ENCODE measurements at regions not wholly inside any gene's neighbourhood (a gene's known extent, or its start where the extent isn't known, plus 50 kb on each side); places are given as distances from the start of the nearest gene placed in this dataset.
"Not testable (repeated sequence)": the region's sequence is repeated elsewhere in the genome, so short reads cannot be mapped to it uniquely, and the experiment has no call there.

GRCh38 chr6:82100763-82101162 is 146.8 kb downstream of the IBTK start:
- DNase-seq; H3K4me1 ChIP-seq (ENCODE audit: control extremely low read depth in 1 of 4, control insufficient read depth in 4 of 4, insufficient read depth in 4 of 4, low read length in 3 of 4); H3K27ac ChIP-seq (ENCODE audit: insufficient read depth in 1 of 2, low read depth in 1 of 2, low read length in 2 of 2, poor library complexity in 1 of 2, severe bottlenecking in 2 of 2); H3K36me3 ChIP-seq (ENCODE audit: control insufficient read depth in 4 of 4, insufficient read depth in 4 of 4, low read length in 3 of 4); POLR2A ChIA-PET; CTCF ChIA-PET; H3K4me3 ChIP-seq (ENCODE audit: control insufficient read depth in 1 of 7, extremely low read depth in 1 of 7, insufficient read depth in 4 of 7, low read depth in 2 of 7, low read length in 6 of 7); H3K9me3 ChIP-seq (ENCODE audit: control extremely low read depth in 1 of 5, control insufficient read depth in 4 of 5, insufficient read depth in 2 of 5, low read depth in 1 of 5, low read length in 4 of 5); H3K27me3 ChIP-seq (replicated peaks in 2 of 5; ENCODE audit: control insufficient read depth in 4 of 5, insufficient read depth in 5 of 5, low read length in 4 of 5): not testable (repeated sequence)
- no CpG with 5 or more reads among the region's 1 CpG for WGBS (ENCODE audit: insufficient coverage)

DNA sequence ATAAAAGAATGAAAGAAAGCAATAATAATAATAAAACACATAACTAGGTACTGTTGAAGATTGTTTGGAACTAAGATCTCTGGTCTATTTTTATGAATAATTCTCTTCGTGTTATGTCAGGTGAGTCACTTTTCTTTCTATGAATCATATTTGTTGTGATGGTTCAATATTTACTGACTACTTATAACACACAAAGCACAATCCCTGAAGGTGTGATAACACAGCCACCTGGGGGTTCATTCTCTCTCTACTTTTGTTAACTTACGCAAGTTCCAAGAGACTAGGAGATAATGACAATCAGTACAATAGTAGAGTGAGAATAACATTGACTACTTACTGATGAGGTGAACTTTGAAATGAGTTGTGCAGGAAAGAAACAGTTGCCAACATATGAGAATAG is 149.9 kb downstream of the IBTK start:
- CTCF ChIA-PET: no interaction called here
- Histone ChIP-seq H3K27me3 (replicated peaks in 2 of 5; ENCODE audit: control insufficient read depth in 4 of 5, insufficient read depth in 5 of 5, low read length in 4 of 5) (no peaks in the 10 kb centered on the region), H3K4me1 (ENCODE audit: control extremely low read depth in 1 of 4, control insufficient read depth in 4 of 4, insufficient read depth in 4 of 4, low read length in 3 of 4) (peaks cover 0 to 2% (median 0%) of the 10 kb centered on the region in 4 experiments), H3K27ac (ENCODE audit: insufficient read depth in 1 of 2, low read depth in 1 of 2, low read length in 2 of 2, poor library complexity in 1 of 2, severe bottlenecking in 2 of 2) (no peak overlapping the region), H3K4me3 (ENCODE audit: control insufficient read depth in 1 of 7, extremely low read depth in 1 of 7, insufficient read depth in 4 of 7, low read depth in 2 of 7, low read length in 6 of 7) (no peak overlapping the region), H3K36me3 (ENCODE audit: control insufficient read depth in 4 of 4, insufficient read depth in 4 of 4, low read length in 3 of 4) (no peaks in the 10 kb centered on the region), H3K9me3 (ENCODE audit: control extremely low read depth in 1 of 5, control insufficient read depth in 4 of 5, insufficient read depth in 2 of 5, low read depth in 1 of 5, low read length in 4 of 5) (no peaks in the 10 kb centered on the region)
- 100% methylated on average over 1 of the region's 2 CpGs for WGBS (ENCODE audit: insufficient coverage)
- no peak for DNase-seq
- POLR2A ChIA-PET: no interaction called here

GRCh38 chr6:82095091-82095490 is 152.5 kb downstream of the IBTK start:
- DNase-seq: peak in 1 of 3 donors; percentile 7
- Histone ChIP-seq H3K27ac (ENCODE audit: insufficient read depth in 1 of 2, low read depth in 1 of 2, low read length in 2 of 2, poor library complexity in 1 of 2, severe bottlenecking in 2 of 2) (no peak overlapping the region), H3K9me3 (ENCODE audit: control extremely low read depth in 1 of 5, control insufficient read depth in 4 of 5, insufficient read depth in 2 of 5, low read depth in 1 of 5, low read length in 4 of 5) (no peaks in the 10 kb centered on the region), H3K27me3 (replicated peaks in 2 of 5; ENCODE audit: control insufficient read depth in 4 of 5, insufficient read depth in 5 of 5, low read length in 4 of 5) (no peaks in the 10 kb centered on the region), H3K4me3 (ENCODE audit: control insufficient read depth in 1 of 7, extremely low read depth in 1 of 7, insufficient read depth in 4 of 7, low read depth in 2 of 7, low read length in 6 of 7) (no peak overlapping the region), H3K4me1 (ENCODE audit: control extremely low read depth in 1 of 4, control insufficient read depth in 4 of 4, insufficient read depth in 4 of 4, low read length in 3 of 4) (peaks cover 0 to 2% (median 0%) of the 10 kb centered on the region in 4 experiments), H3K36me3 (ENCODE audit: control insufficient read depth in 4 of 4, insufficient read depth in 4 of 4, low read length in 3 of 4) (no peaks in the 10 kb centered on the region)
- ChIA-PET CTCF (no interaction called here), POLR2A (no interaction called here)
- WGBS (ENCODE audit: insufficient coverage): 38% methylated on average over 1 of the region's 5 CpGs

DNA sequence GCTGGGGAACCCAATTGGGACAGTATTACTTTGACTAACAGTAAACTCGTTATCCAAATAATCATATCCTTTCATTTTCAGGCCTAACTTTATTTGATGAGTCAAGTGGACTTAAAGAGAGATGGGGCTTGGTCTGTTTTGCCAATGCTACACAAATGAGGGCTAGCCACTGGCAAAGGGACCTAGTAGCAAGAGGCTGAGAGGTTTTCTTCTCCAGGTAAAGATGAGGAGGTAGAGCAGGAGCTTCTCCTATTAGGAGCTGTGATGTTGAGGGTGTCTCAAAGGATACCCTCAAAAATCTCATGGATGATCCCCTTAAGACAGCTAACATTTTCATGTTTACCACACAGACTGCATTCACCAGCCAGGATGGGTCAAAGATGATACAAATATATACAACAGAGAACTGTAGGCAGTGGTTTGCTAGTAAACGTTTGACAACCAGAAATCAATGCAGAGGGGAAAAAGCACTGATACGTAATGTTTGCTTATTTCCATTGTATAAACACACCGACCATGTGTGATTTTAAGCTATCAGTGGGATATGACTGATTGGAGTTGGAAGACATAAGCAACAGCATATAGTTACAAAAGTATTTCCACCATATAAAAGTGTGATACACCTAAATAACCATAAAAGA is 153.3 kb downstream of the IBTK start:
- Histone ChIP-seq H3K27me3 (replicated peaks in 2 of 5; ENCODE audit: control insufficient read depth in 4 of 5, insufficient read depth in 5 of 5, low read length in 4 of 5) (no peaks in the 10 kb centered on the region), H3K27ac (ENCODE audit: insufficient read depth in 1 of 2, low read depth in 1 of 2, low read length in 2 of 2, poor library complexity in 1 of 2, severe bottlenecking in 2 of 2) (no peak overlapping the region), H3K9me3 (ENCODE audit: control extremely low read depth in 1 of 5, control insufficient read depth in 4 of 5, insufficient read depth in 2 of 5, low read depth in 1 of 5, low read length in 4 of 5) (no peaks in the 10 kb centered on the region), H3K4me3 (ENCODE audit: control insufficient read depth in 1 of 7, extremely low read depth in 1 of 7, insufficient read depth in 4 of 7, low read depth in 2 of 7, low read length in 6 of 7) (no peak overlapping the region), H3K36me3 (ENCODE audit: control insufficient read depth in 4 of 4, insufficient read depth in 4 of 4, low read length in 3 of 4) (no peaks in the 10 kb centered on the region), H3K4me1 (ENCODE audit: control extremely low read depth in 1 of 4, control insufficient read depth in 4 of 4, insufficient read depth in 4 of 4, low read length in 3 of 4) (peaks cover 0 to 2% (median 0%) of the 10 kb centered on the region in 4 experiments)
- no peak for DNase-seq
- CTCF ChIA-PET: no interaction called here
- POLR2A ChIA-PET: no interaction called here
- WGBS (ENCODE audit: insufficient coverage): no CpG with 5 or more reads among the region's 4 CpGs

- no peaks in the 10 kb centered on the region for H3K9me3 ChIP-seq (ENCODE audit: control extremely low read depth in 1 of 5, control insufficient read depth in 4 of 5, insufficient read depth in 2 of 5, low read depth in 1 of 5, low read length in 4 of 5)
- H3K27ac ChIP-seq (ENCODE audit: insufficient read depth in 1 of 2, low read depth in 1 of 2, low read length in 2 of 2, poor library complexity in 1 of 2, severe bottlenecking in 2 of 2): no peak overlapping the region
- CTCF ChIA-PET: no interaction called here
- no peaks in the 10 kb centered on the region for H3K27me3 ChIP-seq (replicated peaks in 2 of 5; ENCODE audit: control insufficient read depth in 4 of 5, insufficient read depth in 5 of 5, low read length in 4 of 5)
- whole genome bisulfite sequencing (ENCODE audit: insufficient coverage): 94% methylated on average over 2 of the region's 4 CpGs
- no peak overlapping the region for H3K4me3 ChIP-seq (ENCODE audit: control insufficient read depth in 1 of 7, extremely low read depth in 1 of 7, insufficient read depth in 4 of 7, low read depth in 2 of 7, low read length in 6 of 7)
- H3K4me1 ChIP-seq (ENCODE audit: control extremely low read depth in 1 of 4, control insufficient read depth in 4 of 4, insufficient read depth in 4 of 4, low read length in 3 of 4): no peaks in the 10 kb centered on the region
- POLR2A ChIA-PET: no interaction called here
- DNase-seq: no peak
- H3K36me3 ChIP-seq (ENCODE audit: control insufficient read depth in 4 of 4, insufficient read depth in 4 of 4, low read length in 3 of 4): no peaks in the 10 kb centered on the region
Measured at GRCh38 chr6:82088978-82089771, 158.4 kb downstream of the IBTK start.

DNA sequence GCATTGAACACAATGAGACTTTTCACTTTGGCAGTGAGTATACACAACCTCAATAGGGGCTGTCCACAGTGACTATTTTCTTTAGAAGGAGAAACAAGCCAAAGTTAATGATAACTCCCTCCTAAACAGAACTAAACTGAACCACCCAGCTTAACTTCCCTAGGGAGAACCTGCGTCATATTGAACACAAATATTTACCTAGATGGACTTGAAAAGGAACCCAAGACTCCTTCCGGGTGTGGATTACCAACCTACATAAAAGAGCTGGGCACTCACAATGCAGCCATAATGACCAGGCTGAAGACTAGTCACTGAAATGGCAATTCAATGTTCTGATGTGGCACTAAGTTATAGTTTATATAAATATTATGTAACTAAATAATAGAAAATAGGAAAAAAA is 160.6 kb downstream of the IBTK start:
- WGBS (ENCODE audit: insufficient coverage): no CpG with 5 or more reads among the region's 2 CpGs
- ChIA-PET CTCF (no interaction called here), POLR2A (no interaction called here)
- H3K4me3 ChIP-seq (ENCODE audit: control insufficient read depth in 1 of 7, extremely low read depth in 1 of 7, insufficient read depth in 4 of 7, low read depth in 2 of 7, low read length in 6 of 7): no peak overlapping the region
- DNase-seq: no peak
- H3K36me3 ChIP-seq (ENCODE audit: control insufficient read depth in 4 of 4, insufficient read depth in 4 of 4, low read length in 3 of 4): no peaks in the 10 kb centered on the region
- no peaks in the 10 kb centered on the region for H3K4me1 ChIP-seq (ENCODE audit: control extremely low read depth in 1 of 4, control insufficient read depth in 4 of 4, insufficient read depth in 4 of 4, low read length in 3 of 4)
- no peaks in the 10 kb centered on the region for H3K9me3 ChIP-seq (ENCODE audit: control extremely low read depth in 1 of 5, control insufficient read depth in 4 of 5, insufficient read depth in 2 of 5, low read depth in 1 of 5, low read length in 4 of 5)
- no peak overlapping the region for H3K27ac ChIP-seq (ENCODE audit: insufficient read depth in 1 of 2, low read depth in 1 of 2, low read length in 2 of 2, poor library complexity in 1 of 2, severe bottlenecking in 2 of 2)
- no peaks in the 10 kb centered on the region for H3K27me3 ChIP-seq (replicated peaks in 2 of 5; ENCODE audit: control insufficient read depth in 4 of 5, insufficient read depth in 5 of 5, low read length in 4 of 5)

DNA sequence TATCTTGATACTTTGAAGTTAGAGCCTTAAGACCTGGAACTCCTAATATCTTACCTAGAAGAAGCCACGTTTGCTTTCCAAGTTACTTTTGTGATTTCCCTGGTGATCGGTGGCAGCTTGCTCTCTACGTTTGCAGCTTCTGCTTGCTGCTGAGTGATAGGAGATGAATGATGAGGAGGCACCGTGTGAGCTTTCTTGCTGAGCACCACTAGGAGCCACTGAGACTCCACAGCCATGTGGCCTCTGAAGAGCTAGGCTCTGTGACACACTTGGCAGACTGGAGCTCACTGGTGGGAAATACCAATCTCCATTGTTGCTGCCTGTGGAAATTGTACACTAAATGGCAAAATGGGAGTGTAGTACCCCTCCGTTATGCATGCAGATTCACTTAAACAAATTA is 161.8 kb downstream of the IBTK start:
- CTCF ChIA-PET: no interaction called here
- Histone ChIP-seq H3K4me3 (ENCODE audit: control insufficient read depth in 1 of 7, extremely low read depth in 1 of 7, insufficient read depth in 4 of 7, low read depth in 2 of 7, low read length in 6 of 7) (no peak overlapping the region), H3K4me1 (ENCODE audit: control extremely low read depth in 1 of 4, control insufficient read depth in 4 of 4, insufficient read depth in 4 of 4, low read length in 3 of 4) (no peaks in the 10 kb centered on the region), H3K36me3 (ENCODE audit: control insufficient read depth in 4 of 4, insufficient read depth in 4 of 4, low read length in 3 of 4) (no peaks in the 10 kb centered on the region), H3K27ac (ENCODE audit: insufficient read depth in 1 of 2, low read depth in 1 of 2, low read length in 2 of 2, poor library complexity in 1 of 2, severe bottlenecking in 2 of 2) (no peak overlapping the region), H3K27me3 (replicated peaks in 2 of 5; ENCODE audit: control insufficient read depth in 4 of 5, insufficient read depth in 5 of 5, low read length in 4 of 5) (no peaks in the 10 kb centered on the region), H3K9me3 (ENCODE audit: control extremely low read depth in 1 of 5, control insufficient read depth in 4 of 5, insufficient read depth in 2 of 5, low read depth in 1 of 5, low read length in 4 of 5) (no peaks in the 10 kb centered on the region)
- POLR2A ChIA-PET: no interaction called here
- DNase-seq: no peak
- 81% methylated on average over 3 of the region's 5 CpGs for WGBS (ENCODE audit: insufficient coverage)

Measured in common myeloid progenitor, CD34-positive (primary cell).